HFFc6 (cell line): ENCODE measurements at regions not wholly inside any gene's neighbourhood (a gene's known extent, or its start where the extent isn't known, plus 50 kb on each side); places are given as distances from the start of the nearest gene placed in this dataset.
A peak's percentile ranks its signal among the peaks of the same experiment; 100 is the strongest.

ENCODE experiments used
- DNase-seq: peaks from one replicate; pipeline ENCODE4 v3.0.0-alpha.2; 2018
- H3K27ac Mint-ChIP-seq: 2 replicates; pipeline ENCODE4 v1.8.0; 2020; ENCODE audit warnings: mild to moderate bottlenecking, mixed read lengths
- H3K27me3 Mint-ChIP-seq: 2 replicates; pipeline ENCODE4 v1.8.0; 2021; ENCODE audit warnings: mild to moderate bottlenecking, moderate library complexity, mixed read lengths; ENCODE audit not compliant: insufficient read depth
- H3K36me3 Mint-ChIP-seq: 2 replicates; pipeline ENCODE4 v1.8.0; 2021; ENCODE audit warnings: low read depth, mixed read lengths
- H3K4me1 Mint-ChIP-seq: 2 replicates; pipeline ENCODE4 v1.8.0; 2020; ENCODE audit warnings: low read depth, mixed read lengths
- H3K4me3 Mint-ChIP-seq: 2 replicates; pipeline ENCODE4 v1.8.0; 2020; ENCODE audit warnings: mild to moderate bottlenecking, moderate library complexity, mixed read lengths
- H3K9me3 Mint-ChIP-seq: 2 replicates; pipeline ENCODE4 v1.8.0; 2020; ENCODE audit warnings: mild to moderate bottlenecking, mixed read lengths
- TF ChIP-seq, protein P1 (sequence below): fragments of 200-600 bp; sonication (generic); IDR thresholded peaks from 2 replicates; pipeline ENCODE4 v1.5.0; 2021; ENCODE audit warnings: antibody characterized with exemption, mild to moderate bottlenecking

DNA sequence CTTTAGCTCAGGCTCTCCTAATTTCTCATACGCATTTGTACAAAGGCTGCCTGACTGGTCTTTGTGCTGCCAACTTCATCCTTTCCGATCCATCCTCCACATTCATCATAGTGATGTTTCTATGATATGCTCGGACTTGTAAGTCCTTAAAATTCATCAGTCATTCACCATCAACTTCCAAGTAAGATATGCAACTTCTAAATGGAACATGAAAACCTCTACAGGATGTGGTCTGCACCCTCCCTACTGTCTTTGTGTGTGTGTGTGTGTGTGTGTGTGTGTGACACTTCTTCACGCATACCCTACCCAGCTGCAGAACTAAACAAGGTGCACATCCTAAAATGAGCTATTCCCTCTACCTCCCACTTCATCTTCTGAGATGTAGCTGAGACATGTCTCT, 397.9 kb upstream of the NR5A2 start:
- H3K36me3 Mint-ChIP-seq = no peaks in the 10 kb centered on the region
- no peak overlapping the region for H3K27ac Mint-ChIP-seq
- TF ChIP-seq, protein P1, sequence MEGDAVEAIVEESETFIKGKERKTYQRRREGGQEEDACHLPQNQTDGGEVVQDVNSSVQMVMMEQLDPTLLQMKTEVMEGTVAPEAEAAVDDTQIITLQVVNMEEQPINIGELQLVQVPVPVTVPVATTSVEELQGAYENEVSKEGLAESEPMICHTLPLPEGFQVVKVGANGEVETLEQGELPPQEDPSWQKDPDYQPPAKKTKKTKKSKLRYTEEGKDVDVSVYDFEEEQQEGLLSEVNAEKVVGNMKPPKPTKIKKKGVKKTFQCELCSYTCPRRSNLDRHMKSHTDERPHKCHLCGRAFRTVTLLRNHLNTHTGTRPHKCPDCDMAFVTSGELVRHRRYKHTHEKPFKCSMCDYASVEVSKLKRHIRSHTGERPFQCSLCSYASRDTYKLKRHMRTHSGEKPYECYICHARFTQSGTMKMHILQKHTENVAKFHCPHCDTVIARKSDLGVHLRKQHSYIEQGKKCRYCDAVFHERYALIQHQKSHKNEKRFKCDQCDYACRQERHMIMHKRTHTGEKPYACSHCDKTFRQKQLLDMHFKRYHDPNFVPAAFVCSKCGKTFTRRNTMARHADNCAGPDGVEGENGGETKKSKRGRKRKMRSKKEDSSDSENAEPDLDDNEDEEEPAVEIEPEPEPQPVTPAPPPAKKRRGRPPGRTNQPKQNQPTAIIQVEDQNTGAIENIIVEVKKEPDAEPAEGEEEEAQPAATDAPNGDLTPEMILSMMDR = no peak
- no peak for DNase-seq
- no peak overlapping the region for H3K4me3 Mint-ChIP-seq
- H3K9me3 Mint-ChIP-seq = peaks cover 11% of the 10 kb centered on the region
- peaks cover 13% of the 10 kb centered on the region for H3K27me3 Mint-ChIP-seq
- no peaks in the 10 kb centered on the region for H3K4me1 Mint-ChIP-seq

DNA sequence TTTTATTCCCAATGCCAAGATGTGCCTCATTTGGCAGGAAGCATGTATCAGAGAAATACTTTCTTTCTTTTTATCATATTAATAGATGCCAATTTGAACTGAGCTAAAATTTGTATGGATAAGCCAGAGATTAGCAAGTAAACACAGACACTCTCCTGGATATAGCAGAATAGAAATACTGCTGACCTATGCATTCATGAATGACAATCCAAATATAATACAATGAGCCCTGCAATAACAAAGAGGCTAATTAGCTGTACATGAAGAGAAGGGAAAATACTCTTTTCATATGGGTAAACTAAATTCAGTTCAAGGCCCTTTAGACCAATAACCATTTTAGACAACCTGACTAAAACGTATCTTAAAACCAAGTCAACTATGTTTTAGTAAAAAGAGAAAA, 388.1 kb upstream of the NR5A2 start:
- H3K4me1 Mint-ChIP-seq = no peaks in the 10 kb centered on the region
- H3K9me3 Mint-ChIP-seq = peaks cover 18% of the 10 kb centered on the region
- TF ChIP-seq, protein P1 = no peak

DNA sequence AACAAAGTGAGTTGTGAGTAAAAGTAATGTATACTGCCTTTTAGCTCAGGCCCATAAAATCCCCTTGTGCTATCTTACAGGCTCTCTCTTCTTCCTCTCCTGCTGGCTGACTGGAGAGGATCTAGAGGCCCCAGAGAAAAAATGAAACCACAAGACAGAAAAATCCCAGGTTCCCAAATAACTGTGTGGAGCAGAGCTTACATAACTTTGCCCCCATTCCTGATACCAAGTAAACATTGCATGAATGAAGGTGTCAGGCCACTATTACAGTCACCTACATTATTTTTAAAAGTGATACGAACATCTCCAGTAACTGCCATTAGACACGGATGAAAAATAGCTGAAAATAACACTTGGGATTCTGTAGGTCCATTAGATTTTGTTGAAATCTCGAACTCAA, 386.0 kb upstream of the NR5A2 start:
- no peak overlapping the region for H3K27ac Mint-ChIP-seq
- TF ChIP-seq, protein P1 = no peak
- H3K9me3 Mint-ChIP-seq = peaks cover under 1% of the 10 kb centered on the region; the same call in 1 of the 2 replicates
- no peak for DNase-seq
- H3K4me1 Mint-ChIP-seq = no peaks in the 10 kb centered on the region
- no peak overlapping the region for H3K4me3 Mint-ChIP-seq
- H3K27me3 Mint-ChIP-seq = peaks cover 7% of the 10 kb centered on the region
- H3K36me3 Mint-ChIP-seq = no peaks in the 10 kb centered on the region

More for the DNA sequence above, 388.1 kb upstream of the NR5A2 start:
- Mint-ChIP-seq H3K27me3 (peaks cover 12% of the 10 kb centered on the region), H3K4me3 (no peak overlapping the region), H3K36me3 (no peaks in the 10 kb centered on the region), H3K27ac (no peak overlapping the region)
- DNase-seq = no peak

DNA sequence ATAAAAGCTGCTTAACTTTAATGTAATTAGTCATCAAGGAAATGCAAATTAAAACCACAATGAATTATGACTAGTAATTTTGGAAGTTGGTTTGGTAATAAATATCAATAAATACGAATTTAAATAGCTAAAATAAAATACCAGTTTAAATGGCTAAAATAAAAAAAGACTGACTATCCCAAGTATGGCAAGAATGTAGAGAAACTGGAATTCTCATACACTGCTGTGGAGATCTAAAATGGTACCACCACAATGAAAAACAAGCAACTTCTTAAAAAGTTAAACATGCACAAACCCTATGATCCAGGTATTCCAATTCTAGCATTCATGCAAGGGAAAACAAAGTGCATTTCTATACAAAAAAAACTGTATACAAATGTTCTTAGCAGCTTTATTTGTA, 382.6 kb upstream of the NR5A2 start:
- Mint-ChIP-seq H3K27ac (no peak overlapping the region), H3K4me3 (no peak overlapping the region), H3K27me3 (peaks cover 11% of the 10 kb centered on the region), H3K9me3 (0 out of 2 replicates have a peak, but pooled peaks cover 10% of the 10 kb centered on the region), H3K36me3 (peaks cover 12% of the 10 kb centered on the region), H3K4me1 (no peaks in the 10 kb centered on the region)
- TF ChIP-seq, protein P1 = no peak
- DNase-seq = no peak

DNA sequence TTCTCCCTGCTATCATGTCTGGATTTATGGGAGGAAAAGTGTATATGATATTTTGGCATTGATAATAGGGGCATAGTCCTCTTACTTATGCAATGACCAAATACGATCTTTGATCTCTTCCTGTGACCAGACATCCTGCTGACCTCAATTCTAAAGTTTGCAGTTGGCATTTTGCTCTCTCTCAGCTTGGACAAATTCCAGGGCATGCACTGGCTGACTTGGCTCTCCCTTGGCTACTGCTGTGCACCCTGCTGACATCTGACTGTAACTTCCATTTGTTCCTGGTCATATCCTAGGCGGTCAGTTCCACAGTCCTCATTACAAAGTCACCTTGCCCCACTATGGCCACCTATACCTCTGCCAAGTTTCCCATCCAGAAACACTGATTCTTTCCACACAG, 380.7 kb upstream of the NR5A2 start:
- H3K4me1 Mint-ChIP-seq = no peaks in the 10 kb centered on the region
- peaks cover 11% of the 10 kb centered on the region for H3K27me3 Mint-ChIP-seq
- peaks cover 12% of the 10 kb centered on the region; the same call in 1 of the 2 replicates for H3K9me3 Mint-ChIP-seq
- DNase-seq = no peak
- no peak overlapping the region for H3K4me3 Mint-ChIP-seq
- H3K27ac Mint-ChIP-seq = no peak overlapping the region
- TF ChIP-seq, protein P1 = no peak
- peaks cover 12% of the 10 kb centered on the region for H3K36me3 Mint-ChIP-seq

DNA sequence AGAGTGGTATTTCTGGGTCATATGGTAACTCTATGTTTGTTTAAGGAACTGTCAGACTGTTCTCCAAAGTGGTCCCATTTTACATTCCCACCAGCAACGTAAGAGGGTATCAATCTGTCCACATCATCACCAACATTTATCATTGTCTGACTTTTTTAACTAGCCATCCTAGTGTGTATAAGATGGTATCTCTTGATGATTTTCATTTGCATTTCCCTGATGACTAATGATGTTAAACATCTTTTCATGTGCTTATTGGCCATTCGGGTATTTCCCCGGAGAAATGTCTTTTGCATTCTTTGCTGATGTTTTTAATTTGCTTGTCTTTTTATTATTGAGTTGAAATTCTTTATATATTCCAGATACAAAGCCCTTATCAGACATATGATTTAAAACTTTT, 370.1 kb upstream of the NR5A2 start:
- DNase-seq = no peak
- TF ChIP-seq, protein P1 = no peak
- Mint-ChIP-seq H3K36me3 (no peaks in the 10 kb centered on the region), H3K4me3 (peak overlapping the region; percentile 41), H3K9me3 (peaks cover 3% of the 10 kb centered on the region), H3K4me1 (peaks cover 13% of the 10 kb centered on the region), H3K27me3 (peaks cover 4% of the 10 kb centered on the region; the same call in 1 of the 2 replicates), H3K27ac (no peak overlapping the region)
